ENCODE measurements at regions not wholly inside any gene's neighbourhood (a gene's known extent, or its start where the extent isn't known, plus 50 kb on each side); places are given as distances from the start of the nearest gene placed in this dataset.

DNA sequence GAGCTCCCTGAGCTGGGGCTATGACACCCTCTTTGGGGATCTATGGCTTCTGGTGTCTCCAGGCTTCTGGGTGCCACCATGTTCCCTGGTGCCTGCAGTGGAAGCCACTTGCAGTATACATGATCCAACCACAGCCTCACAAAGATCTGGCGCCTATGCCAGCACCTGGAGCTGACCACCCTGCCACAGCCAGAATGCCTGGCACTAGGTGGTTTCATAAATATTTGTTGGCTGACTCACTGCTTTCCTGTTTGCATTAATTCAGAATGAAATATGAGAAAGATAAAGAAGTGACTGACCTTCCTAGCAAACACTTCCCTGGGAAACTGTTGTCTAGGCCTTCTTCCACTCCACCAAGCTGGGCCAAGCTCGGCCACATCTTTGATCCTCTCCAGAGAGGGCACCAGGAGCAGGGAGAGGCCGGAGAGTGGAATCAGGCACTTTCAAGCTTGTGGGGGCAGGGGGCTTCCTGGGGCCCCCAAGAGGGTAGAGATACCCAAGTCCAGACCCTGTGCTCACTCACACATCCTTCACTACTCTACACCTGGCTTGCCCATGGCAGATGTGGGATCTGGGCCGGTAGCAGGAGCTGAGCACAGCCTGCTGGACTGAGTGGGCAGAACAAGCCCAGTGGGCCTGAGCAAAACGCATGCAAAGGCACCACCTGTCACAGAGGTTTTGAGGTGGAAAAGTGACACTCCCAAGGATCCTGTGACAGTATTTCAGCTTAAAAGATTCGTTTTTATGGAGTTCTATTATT is 565.7 kb downstream of the SLC4A3 start:
- DNase-seq (ENCODE audit: low read depth) = no peak
- ChIA-PET POLR2A (no interaction called here), CTCF (interaction anchor here (1.1 to 1.2 kb wide), 2 partner anchors 9 to 116 kb away, joined by 3 read pairs; no protein-coding TSS in a partner anchor)
- TF ChIP-seq, protein P1, sequence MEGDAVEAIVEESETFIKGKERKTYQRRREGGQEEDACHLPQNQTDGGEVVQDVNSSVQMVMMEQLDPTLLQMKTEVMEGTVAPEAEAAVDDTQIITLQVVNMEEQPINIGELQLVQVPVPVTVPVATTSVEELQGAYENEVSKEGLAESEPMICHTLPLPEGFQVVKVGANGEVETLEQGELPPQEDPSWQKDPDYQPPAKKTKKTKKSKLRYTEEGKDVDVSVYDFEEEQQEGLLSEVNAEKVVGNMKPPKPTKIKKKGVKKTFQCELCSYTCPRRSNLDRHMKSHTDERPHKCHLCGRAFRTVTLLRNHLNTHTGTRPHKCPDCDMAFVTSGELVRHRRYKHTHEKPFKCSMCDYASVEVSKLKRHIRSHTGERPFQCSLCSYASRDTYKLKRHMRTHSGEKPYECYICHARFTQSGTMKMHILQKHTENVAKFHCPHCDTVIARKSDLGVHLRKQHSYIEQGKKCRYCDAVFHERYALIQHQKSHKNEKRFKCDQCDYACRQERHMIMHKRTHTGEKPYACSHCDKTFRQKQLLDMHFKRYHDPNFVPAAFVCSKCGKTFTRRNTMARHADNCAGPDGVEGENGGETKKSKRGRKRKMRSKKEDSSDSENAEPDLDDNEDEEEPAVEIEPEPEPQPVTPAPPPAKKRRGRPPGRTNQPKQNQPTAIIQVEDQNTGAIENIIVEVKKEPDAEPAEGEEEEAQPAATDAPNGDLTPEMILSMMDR (IDR thresholded peaks at IDR 0.05; ENCODE audit: insufficient read depth, low read depth, low read length) = no peak
- Histone ChIP-seq H3K36me3 (ENCODE audit: control insufficient read depth, insufficient read depth, low read length) (no peaks in the 10 kb centered on the region), H3K4me3 (ENCODE audit: low read depth, low read length) (no peak overlapping the region), H3K27me3 (ENCODE audit: control insufficient read depth, insufficient read depth, low read length) (no peaks in the 10 kb centered on the region)

DNA sequence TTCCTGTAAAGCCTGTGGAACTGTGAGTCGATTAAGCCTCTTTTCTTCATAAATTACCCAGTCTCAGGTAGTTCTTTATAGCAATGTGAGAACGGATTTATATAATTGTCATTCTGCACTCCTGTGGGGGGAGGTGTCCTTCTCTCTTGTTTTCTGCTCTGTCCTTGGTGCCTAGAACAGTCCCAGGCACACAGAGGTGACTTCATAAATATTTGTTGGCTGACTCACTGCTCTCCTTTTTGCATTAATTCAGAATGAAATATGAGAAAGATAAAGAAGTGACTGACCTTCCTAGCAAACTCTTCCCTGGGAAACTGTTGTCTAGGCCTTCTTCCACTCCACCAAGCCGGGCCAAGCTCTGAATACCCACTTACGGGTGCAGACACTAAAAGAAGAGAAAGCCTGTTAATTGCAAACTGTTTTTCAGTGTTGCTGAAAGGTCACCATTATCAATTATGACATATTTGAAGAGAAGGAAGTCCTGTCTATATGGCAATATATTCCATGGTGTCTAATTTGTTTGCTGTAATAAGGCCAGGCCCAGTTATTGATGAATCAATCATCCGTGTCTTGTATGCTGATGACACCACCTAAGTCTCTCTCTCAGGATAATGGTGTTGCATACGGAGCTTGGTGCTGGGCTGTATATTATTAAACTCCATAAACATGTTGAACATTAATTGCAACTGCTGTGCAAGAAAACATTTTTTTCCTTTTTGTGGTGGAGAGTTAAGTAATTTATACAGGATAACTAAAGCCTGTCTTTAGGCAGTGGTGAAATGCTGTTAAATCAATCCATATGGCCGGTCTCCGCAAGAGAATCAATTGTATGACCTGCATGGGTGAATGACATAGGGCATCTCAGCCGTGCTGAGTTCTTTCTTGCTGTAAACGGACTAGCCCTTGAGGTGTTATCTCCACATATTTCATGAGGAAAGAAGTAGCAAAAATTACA is 567.5 kb downstream of the SLC4A3 start:
- no peaks in the 10 kb centered on the region for H3K27me3 ChIP-seq (ENCODE audit: control insufficient read depth, insufficient read depth, low read length)
- TF ChIP-seq, protein P1 (IDR thresholded peaks at IDR 0.05; ENCODE audit: insufficient read depth, low read depth, low read length) = no peak
- ChIA-PET CTCF (no interaction called here), POLR2A (no interaction called here)
- H3K36me3 ChIP-seq (ENCODE audit: control insufficient read depth, insufficient read depth, low read length) = no peaks in the 10 kb centered on the region
- no peak overlapping the region for H3K4me3 ChIP-seq (ENCODE audit: low read depth, low read length)
- no peak for DNase-seq (ENCODE audit: low read depth)

DNA sequence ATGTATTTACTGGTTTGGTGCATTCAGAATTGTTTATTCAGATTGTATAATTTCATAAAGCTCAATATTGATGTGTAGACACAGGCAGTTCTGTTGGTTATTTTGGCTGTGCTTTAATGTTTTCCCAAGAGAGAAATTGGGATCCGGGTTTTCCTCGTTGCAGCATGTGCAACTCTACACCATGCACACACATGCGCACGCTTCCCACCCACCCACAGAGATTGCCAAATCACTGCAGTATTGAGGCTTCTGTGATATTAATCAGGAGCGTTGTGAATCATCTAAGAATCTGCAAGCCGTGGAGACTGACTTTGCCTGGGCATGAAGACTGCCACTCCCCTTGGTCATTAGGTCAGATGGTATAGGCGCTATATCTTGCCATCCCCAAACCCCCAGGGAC is 571.5 kb downstream of the SLC4A3 start:
- CTCF ChIA-PET = no interaction called here
- H3K36me3 ChIP-seq (ENCODE audit: control insufficient read depth, insufficient read depth, low read length) = no peaks in the 10 kb centered on the region
- POLR2A ChIA-PET = no interaction called here
- TF ChIP-seq, protein P1 (IDR thresholded peaks at IDR 0.05; ENCODE audit: insufficient read depth, low read depth, low read length) = no peak
- H3K4me3 ChIP-seq (ENCODE audit: low read depth, low read length) = no peak overlapping the region
- H3K27me3 ChIP-seq (ENCODE audit: control insufficient read depth, insufficient read depth, low read length) = no peaks in the 10 kb centered on the region
- peak; percentile 58 for DNase-seq (ENCODE audit: low read depth)

DNA sequence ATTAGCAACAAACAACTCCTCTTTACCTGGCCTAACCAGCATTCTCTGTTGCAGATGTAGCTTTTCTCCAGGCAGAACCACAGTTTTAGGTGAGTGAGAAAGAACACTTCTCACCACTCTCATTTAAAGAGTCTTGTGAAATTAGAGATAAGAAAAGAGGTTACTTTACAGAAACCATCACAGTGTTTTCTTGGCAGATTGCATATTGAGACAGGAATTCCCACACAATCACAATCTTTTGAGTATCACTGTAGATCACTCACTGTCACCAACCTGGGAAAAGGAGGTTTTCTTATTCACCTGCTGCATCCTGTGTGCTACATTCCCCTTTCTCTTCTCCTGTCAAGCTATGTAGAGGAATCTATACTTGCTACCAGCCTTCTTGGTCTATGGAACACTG is 574.6 kb downstream of the SLC4A3 start:
- no peak for DNase-seq (ENCODE audit: low read depth)
- TF ChIP-seq, protein P1 (IDR thresholded peaks at IDR 0.05; ENCODE audit: insufficient read depth, low read depth, low read length) = no peak
- ChIA-PET POLR2A (no interaction called here), CTCF (interaction anchor here (1.5 kb wide), 1 partner anchor 15 kb away, joined by 4 read pairs; no protein-coding TSS in a partner anchor)
- Histone ChIP-seq H3K27me3 (ENCODE audit: control insufficient read depth, insufficient read depth, low read length) (no peaks in the 10 kb centered on the region), H3K4me3 (ENCODE audit: low read depth, low read length) (no peak overlapping the region), H3K36me3 (ENCODE audit: control insufficient read depth, insufficient read depth, low read length) (no peaks in the 10 kb centered on the region)

DNA sequence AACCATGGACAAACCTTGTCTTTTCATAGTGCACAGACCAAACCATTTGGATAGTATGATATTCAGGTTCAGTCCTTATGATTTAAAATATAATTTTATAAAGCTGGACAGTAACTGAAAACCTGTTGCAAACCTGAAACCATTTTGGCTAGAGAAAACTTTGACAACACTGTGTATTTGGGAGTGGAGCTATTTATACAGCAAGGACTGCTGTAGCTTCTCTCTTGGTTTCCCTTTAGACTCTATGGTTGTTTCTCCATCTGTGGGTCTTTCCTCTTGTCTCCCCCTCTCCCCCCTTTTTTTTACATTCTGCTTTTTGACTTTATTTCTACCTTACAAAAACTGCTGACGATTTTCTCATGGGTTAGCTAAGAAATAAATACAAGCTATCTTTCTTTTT is 581.7 kb downstream of the SLC4A3 start:
- ChIA-PET CTCF (interaction anchor here (1.5 kb wide), 1 partner anchor 16 kb away, joined by 3 read pairs; no protein-coding TSS in a partner anchor), POLR2A (interaction anchor here (0.6 kb wide), 1 partner anchor 1808 kb away, joined by 3 read pairs; no protein-coding TSS in a partner anchor)
- Histone ChIP-seq H3K4me3 (ENCODE audit: low read depth, low read length) (no peak overlapping the region), H3K27me3 (ENCODE audit: control insufficient read depth, insufficient read depth, low read length) (no peaks in the 10 kb centered on the region), H3K36me3 (ENCODE audit: control insufficient read depth, insufficient read depth, low read length) (no peaks in the 10 kb centered on the region)
- no peak for DNase-seq (ENCODE audit: low read depth)
- TF ChIP-seq, protein P1 (IDR thresholded peaks at IDR 0.05; ENCODE audit: insufficient read depth, low read depth, low read length) = no peak
